ENCODE measurements at regions not wholly inside any gene's neighbourhood (a gene's known extent, or its start where the extent isn't known, plus 50 kb on each side); places are given as distances from the start of the nearest gene placed in this dataset.

- TF ChIP-seq, protein P1, sequence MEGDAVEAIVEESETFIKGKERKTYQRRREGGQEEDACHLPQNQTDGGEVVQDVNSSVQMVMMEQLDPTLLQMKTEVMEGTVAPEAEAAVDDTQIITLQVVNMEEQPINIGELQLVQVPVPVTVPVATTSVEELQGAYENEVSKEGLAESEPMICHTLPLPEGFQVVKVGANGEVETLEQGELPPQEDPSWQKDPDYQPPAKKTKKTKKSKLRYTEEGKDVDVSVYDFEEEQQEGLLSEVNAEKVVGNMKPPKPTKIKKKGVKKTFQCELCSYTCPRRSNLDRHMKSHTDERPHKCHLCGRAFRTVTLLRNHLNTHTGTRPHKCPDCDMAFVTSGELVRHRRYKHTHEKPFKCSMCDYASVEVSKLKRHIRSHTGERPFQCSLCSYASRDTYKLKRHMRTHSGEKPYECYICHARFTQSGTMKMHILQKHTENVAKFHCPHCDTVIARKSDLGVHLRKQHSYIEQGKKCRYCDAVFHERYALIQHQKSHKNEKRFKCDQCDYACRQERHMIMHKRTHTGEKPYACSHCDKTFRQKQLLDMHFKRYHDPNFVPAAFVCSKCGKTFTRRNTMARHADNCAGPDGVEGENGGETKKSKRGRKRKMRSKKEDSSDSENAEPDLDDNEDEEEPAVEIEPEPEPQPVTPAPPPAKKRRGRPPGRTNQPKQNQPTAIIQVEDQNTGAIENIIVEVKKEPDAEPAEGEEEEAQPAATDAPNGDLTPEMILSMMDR (IDR thresholded peaks at IDR 0.05; ENCODE audit: unreplicated experiment), result no peak
- DNase-seq, result no peak
- Mint-ChIP-seq H3K36me3 (ENCODE audit: insufficient read depth, unreplicated experiment) (no peaks in the 10 kb centered on the region), H3K4me3 (ENCODE audit: low read depth, unreplicated experiment) (no peak overlapping the region), H3K9me3 (ENCODE audit: low read depth, unreplicated experiment) (no peaks in the 10 kb centered on the region), H3K4me1 (ENCODE audit: low read depth, unreplicated experiment) (no peaks in the 10 kb centered on the region), H3K27ac (ENCODE audit: unreplicated experiment) (no peak overlapping the region), H3K27me3 (ENCODE audit: unreplicated experiment) (no peaks in the 10 kb centered on the region)
- intact Hi-C loops (cut with micrococcal nuclease; ENCODE audit: unreplicated experiment), result no loop called here
- no TSS peak for BruUV-seq (replicated peaks)
- CTCF ChIA-PET, result no interaction called here
Observed at GRCh38 chrX:38973322-38973721, 172.1 kb downstream of the MID1IP1 start.

GRCh38 chrX:38974542-38974941 lies 173.3 kb downstream of the MID1IP1 start:
- Mint-ChIP-seq H3K4me1 (ENCODE audit: low read depth, unreplicated experiment) (no peaks in the 10 kb centered on the region), H3K36me3 (ENCODE audit: insufficient read depth, unreplicated experiment) (no peaks in the 10 kb centered on the region), H3K27ac (ENCODE audit: unreplicated experiment) (no peak overlapping the region), H3K27me3 (ENCODE audit: unreplicated experiment) (no peaks in the 10 kb centered on the region), H3K9me3 (ENCODE audit: low read depth, unreplicated experiment) (no peaks in the 10 kb centered on the region), H3K4me3 (ENCODE audit: low read depth, unreplicated experiment) (no peak overlapping the region)
- no peak for DNase-seq
- CTCF ChIA-PET, result no interaction called here
- intact Hi-C loops (cut with micrococcal nuclease; ENCODE audit: unreplicated experiment), result no loop called here
- TF ChIP-seq, protein P1 (IDR thresholded peaks at IDR 0.05; ENCODE audit: unreplicated experiment), result no peak
- no TSS peak for BruUV-seq (replicated peaks)

GRCh38 chrX:38975368-38975942 lies 174.2 kb downstream of the MID1IP1 start:
- Mint-ChIP-seq H3K4me1 (ENCODE audit: low read depth, unreplicated experiment) (no peaks in the 10 kb centered on the region), H3K9me3 (ENCODE audit: low read depth, unreplicated experiment) (no peaks in the 10 kb centered on the region), H3K4me3 (ENCODE audit: low read depth, unreplicated experiment) (no peak overlapping the region), H3K36me3 (ENCODE audit: insufficient read depth, unreplicated experiment) (no peaks in the 10 kb centered on the region), H3K27ac (ENCODE audit: unreplicated experiment) (no peak overlapping the region), H3K27me3 (ENCODE audit: unreplicated experiment) (no peaks in the 10 kb centered on the region)
- TF ChIP-seq, protein P1 (IDR thresholded peaks at IDR 0.05; ENCODE audit: unreplicated experiment), result no peak
- intact Hi-C loops (cut with micrococcal nuclease; ENCODE audit: unreplicated experiment), result no loop called here
- BruUV-seq (replicated peaks), result no TSS peak
- DNase-seq, result no peak
- CTCF ChIA-PET, result no interaction called here

GRCh38 chrX:38982370-38982769 lies 181.1 kb downstream of the MID1IP1 start:
- intact Hi-C loops (cut with micrococcal nuclease; ENCODE audit: unreplicated experiment), result no loop called here
- Mint-ChIP-seq H3K9me3 (ENCODE audit: low read depth, unreplicated experiment) (no peaks in the 10 kb centered on the region), H3K4me3 (ENCODE audit: low read depth, unreplicated experiment) (peak overlapping the region; percentile 3), H3K4me1 (ENCODE audit: low read depth, unreplicated experiment) (peaks cover 41% of the 10 kb centered on the region), H3K27me3 (ENCODE audit: unreplicated experiment) (no peaks in the 10 kb centered on the region), H3K36me3 (ENCODE audit: insufficient read depth, unreplicated experiment) (no peaks in the 10 kb centered on the region), H3K27ac (ENCODE audit: unreplicated experiment) (peak overlapping the region; percentile 82)
- CTCF ChIA-PET, result interaction anchor here (0.6 to 2.0 kb wide), 3 partner anchors 13 to 147 kb away, joined by 3 to 5 read pairs (median 3); no protein-coding TSS in a partner anchor
- TF ChIP-seq, protein P1 (IDR thresholded peaks at IDR 0.05; ENCODE audit: unreplicated experiment), result no peak
- peak; percentile 5 for DNase-seq
- BruUV-seq (replicated peaks), result no TSS peak

Data from Calu3 (cell line).